ENCODE measurements at regions not wholly inside any gene's neighbourhood (a gene's known extent, or its start where the extent isn't known, plus 50 kb on each side); places are given as distances from the start of the nearest gene placed in this dataset.

GRCh38 chr3:64805978-64806377, 118.2 kb upstream of the ADAMTS9 start:
- H3K27me3 ChIP-seq (ENCODE audit: control insufficient read depth in 5 of 5, insufficient read depth in 4 of 5, low read length in 5 of 5) = no peaks in the 10 kb centered on the region
- no peaks in the 10 kb centered on the region for H3K9me3 ChIP-seq (ENCODE audit: control insufficient read depth in 5 of 5, low read length in 5 of 5)
- H3K27ac ChIP-seq (ENCODE audit: low read depth, low read length) = no peak overlapping the region
- no peak overlapping the region for H3K9ac ChIP-seq (ENCODE audit: low read length in 5 of 5)
- no peaks in the 10 kb centered on the region for H3K4me1 ChIP-seq (ENCODE audit: control insufficient read depth in 5 of 5, insufficient read depth in 5 of 5, low read length in 5 of 5)
- peaks cover 0 to 9% (median 0%) of the 10 kb centered on the region in 5 donors for H3K36me3 ChIP-seq (ENCODE audit: control insufficient read depth in 5 of 5, insufficient read depth in 5 of 5, low read length in 5 of 5)
- no peak overlapping the region for H3K4me3 ChIP-seq (ENCODE audit: low read depth in 1 of 5, low read length in 5 of 5)

DNA sequence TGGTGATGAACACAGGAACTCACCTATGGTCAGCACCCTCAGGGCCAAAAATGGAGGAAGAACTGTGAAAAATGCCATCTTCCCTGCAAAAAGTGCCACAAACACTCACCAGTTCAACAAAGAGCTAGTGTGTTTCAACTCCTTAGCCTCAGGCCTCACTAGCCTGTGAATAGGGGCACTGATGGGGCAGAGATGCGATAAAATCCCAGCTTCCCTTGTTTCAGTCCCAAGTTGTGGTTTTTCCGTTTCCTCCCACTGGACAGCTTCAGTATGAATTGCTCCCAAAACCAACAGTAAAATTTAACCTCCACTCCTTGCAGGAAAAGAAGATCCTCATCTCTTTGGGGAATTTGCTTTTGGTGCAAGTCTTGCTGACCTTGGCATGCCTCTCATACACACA, 117.4 kb upstream of the ADAMTS9 start:
- peaks cover 0 to 8% (median 0%) of the 10 kb centered on the region in 5 donors for H3K36me3 ChIP-seq (ENCODE audit: control insufficient read depth in 5 of 5, insufficient read depth in 5 of 5, low read length in 5 of 5)
- no peaks in the 10 kb centered on the region for H3K27me3 ChIP-seq (ENCODE audit: control insufficient read depth in 5 of 5, insufficient read depth in 4 of 5, low read length in 5 of 5)
- no peaks in the 10 kb centered on the region for H3K9me3 ChIP-seq (ENCODE audit: control insufficient read depth in 5 of 5, low read length in 5 of 5)
- H3K4me3 ChIP-seq (ENCODE audit: low read depth in 1 of 5, low read length in 5 of 5) = no peak overlapping the region
- H3K4me1 ChIP-seq (ENCODE audit: control insufficient read depth in 5 of 5, insufficient read depth in 5 of 5, low read length in 5 of 5) = no peaks in the 10 kb centered on the region
- no peak overlapping the region for H3K27ac ChIP-seq (ENCODE audit: low read depth, low read length)
- no peak overlapping the region for H3K9ac ChIP-seq (ENCODE audit: low read length in 5 of 5)

DNA sequence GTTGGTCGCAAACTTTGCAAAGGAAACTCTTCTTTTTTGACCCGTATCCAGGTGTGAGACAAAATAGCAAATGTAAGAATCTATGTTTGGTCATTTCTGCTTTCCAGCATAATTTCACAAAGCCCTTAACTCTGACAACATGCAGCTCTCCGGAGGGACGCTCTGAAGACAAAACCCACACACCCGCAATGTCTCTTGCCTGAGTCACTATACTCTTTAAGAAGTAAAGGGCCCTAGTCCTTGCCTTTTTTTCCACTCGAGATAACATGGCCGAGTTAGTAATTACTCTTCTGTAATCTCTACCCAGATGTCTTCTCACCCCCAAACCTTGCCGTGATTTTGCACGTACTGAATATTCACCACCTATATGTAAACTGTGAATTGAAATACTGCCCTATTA, 115.7 kb upstream of the ADAMTS9 start:
- Histone ChIP-seq H3K27me3 (ENCODE audit: control insufficient read depth in 5 of 5, insufficient read depth in 4 of 5, low read length in 5 of 5) (no peaks in the 10 kb centered on the region), H3K9ac (ENCODE audit: low read length in 5 of 5) (no peak overlapping the region), H3K4me3 (ENCODE audit: low read depth in 1 of 5, low read length in 5 of 5) (no peak overlapping the region), H3K36me3 (ENCODE audit: control insufficient read depth in 5 of 5, insufficient read depth in 5 of 5, low read length in 5 of 5) (peaks cover 0 to 5% (median 0%) of the 10 kb centered on the region in 5 donors), H3K4me1 (ENCODE audit: control insufficient read depth in 5 of 5, insufficient read depth in 5 of 5, low read length in 5 of 5) (peaks cover 0 to 5% (median 1%) of the 10 kb centered on the region in 5 donors), H3K27ac (ENCODE audit: low read depth, low read length) (no peak overlapping the region), H3K9me3 (ENCODE audit: control insufficient read depth in 5 of 5, low read length in 5 of 5) (no peaks in the 10 kb centered on the region)

- no peaks in the 10 kb centered on the region for H3K27me3 ChIP-seq (ENCODE audit: control insufficient read depth in 5 of 5, insufficient read depth in 4 of 5, low read length in 5 of 5)
- peaks cover 0 to 5% (median 0%) of the 10 kb centered on the region in 5 donors for H3K36me3 ChIP-seq (ENCODE audit: control insufficient read depth in 5 of 5, insufficient read depth in 5 of 5, low read length in 5 of 5)
- no peaks in the 10 kb centered on the region for H3K9me3 ChIP-seq (ENCODE audit: control insufficient read depth in 5 of 5, low read length in 5 of 5)
- peaks cover 0 to 10% (median 2%) of the 10 kb centered on the region in 5 donors for H3K4me1 ChIP-seq (ENCODE audit: control insufficient read depth in 5 of 5, insufficient read depth in 5 of 5, low read length in 5 of 5)
- H3K9ac ChIP-seq (ENCODE audit: low read length in 5 of 5) = no peak overlapping the region
- no peak overlapping the region for H3K4me3 ChIP-seq (ENCODE audit: low read depth in 1 of 5, low read length in 5 of 5)
- H3K27ac ChIP-seq (ENCODE audit: low read depth, low read length) = no peak overlapping the region
Measured at GRCh38 chr3:64802460-64802859, 114.7 kb upstream of the ADAMTS9 start.

DNA sequence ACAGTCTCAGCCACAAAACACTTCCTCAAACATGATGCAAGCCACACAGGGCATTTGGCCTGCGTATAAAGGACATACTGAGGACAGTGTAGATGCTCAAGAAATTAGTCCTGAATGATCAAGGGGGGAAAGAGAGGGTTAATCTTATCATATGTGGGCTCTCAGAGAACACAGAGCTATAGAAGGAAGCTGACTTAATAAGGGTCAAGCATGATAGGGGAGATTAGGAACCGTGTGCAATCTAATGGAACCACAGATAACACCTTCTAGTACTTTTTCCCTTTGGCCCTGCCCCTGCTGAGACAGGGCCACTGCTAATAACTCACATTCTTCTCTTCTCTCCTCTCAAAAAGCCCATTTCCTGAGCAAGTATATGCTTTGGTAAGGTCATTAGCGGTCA, 114.1 kb upstream of the ADAMTS9 start:
- Histone ChIP-seq H3K27ac (ENCODE audit: low read depth, low read length) (no peak overlapping the region), H3K4me1 (ENCODE audit: control insufficient read depth in 5 of 5, insufficient read depth in 5 of 5, low read length in 5 of 5) (peaks cover 0 to 10% (median 3%) of the 10 kb centered on the region in 5 donors), H3K36me3 (ENCODE audit: control insufficient read depth in 5 of 5, insufficient read depth in 5 of 5, low read length in 5 of 5) (peaks cover 0 to 5% (median 0%) of the 10 kb centered on the region in 5 donors), H3K9me3 (ENCODE audit: control insufficient read depth in 5 of 5, low read length in 5 of 5) (no peaks in the 10 kb centered on the region), H3K4me3 (ENCODE audit: low read depth in 1 of 5, low read length in 5 of 5) (no peak overlapping the region), H3K9ac (ENCODE audit: low read length in 5 of 5) (no peak overlapping the region), H3K27me3 (ENCODE audit: control insufficient read depth in 5 of 5, insufficient read depth in 4 of 5, low read length in 5 of 5) (no peaks in the 10 kb centered on the region)

- Histone ChIP-seq H3K36me3 (ENCODE audit: control insufficient read depth in 5 of 5, insufficient read depth in 5 of 5, low read length in 5 of 5) (peaks cover 0 to 1% (median 0%) of the 10 kb centered on the region in 5 donors), H3K4me3 (ENCODE audit: low read depth in 1 of 5, low read length in 5 of 5) (no peak overlapping the region), H3K27ac (ENCODE audit: low read depth, low read length) (no peak overlapping the region), H3K9ac (ENCODE audit: low read length in 5 of 5) (no peak overlapping the region), H3K4me1 (ENCODE audit: control insufficient read depth in 5 of 5, insufficient read depth in 5 of 5, low read length in 5 of 5) (peaks cover 0 to 10% (median 3%) of the 10 kb centered on the region in 5 donors), H3K9me3 (ENCODE audit: control insufficient read depth in 5 of 5, low read length in 5 of 5) (no peaks in the 10 kb centered on the region), H3K27me3 (ENCODE audit: control insufficient read depth in 5 of 5, insufficient read depth in 4 of 5, low read length in 5 of 5) (no peaks in the 10 kb centered on the region)
Measured at GRCh38 chr3:64799606-64800005, 111.8 kb upstream of the ADAMTS9 start.

GRCh38 chr3:64798316-64798715, 110.5 kb upstream of the ADAMTS9 start:
- Histone ChIP-seq H3K36me3 (ENCODE audit: control insufficient read depth in 5 of 5, insufficient read depth in 5 of 5, low read length in 5 of 5) (no peaks in the 10 kb centered on the region), H3K4me1 (ENCODE audit: control insufficient read depth in 5 of 5, insufficient read depth in 5 of 5, low read length in 5 of 5) (peaks cover 0 to 10% (median 3%) of the 10 kb centered on the region in 5 donors), H3K27ac (ENCODE audit: low read depth, low read length) (no peak overlapping the region)

DNA sequence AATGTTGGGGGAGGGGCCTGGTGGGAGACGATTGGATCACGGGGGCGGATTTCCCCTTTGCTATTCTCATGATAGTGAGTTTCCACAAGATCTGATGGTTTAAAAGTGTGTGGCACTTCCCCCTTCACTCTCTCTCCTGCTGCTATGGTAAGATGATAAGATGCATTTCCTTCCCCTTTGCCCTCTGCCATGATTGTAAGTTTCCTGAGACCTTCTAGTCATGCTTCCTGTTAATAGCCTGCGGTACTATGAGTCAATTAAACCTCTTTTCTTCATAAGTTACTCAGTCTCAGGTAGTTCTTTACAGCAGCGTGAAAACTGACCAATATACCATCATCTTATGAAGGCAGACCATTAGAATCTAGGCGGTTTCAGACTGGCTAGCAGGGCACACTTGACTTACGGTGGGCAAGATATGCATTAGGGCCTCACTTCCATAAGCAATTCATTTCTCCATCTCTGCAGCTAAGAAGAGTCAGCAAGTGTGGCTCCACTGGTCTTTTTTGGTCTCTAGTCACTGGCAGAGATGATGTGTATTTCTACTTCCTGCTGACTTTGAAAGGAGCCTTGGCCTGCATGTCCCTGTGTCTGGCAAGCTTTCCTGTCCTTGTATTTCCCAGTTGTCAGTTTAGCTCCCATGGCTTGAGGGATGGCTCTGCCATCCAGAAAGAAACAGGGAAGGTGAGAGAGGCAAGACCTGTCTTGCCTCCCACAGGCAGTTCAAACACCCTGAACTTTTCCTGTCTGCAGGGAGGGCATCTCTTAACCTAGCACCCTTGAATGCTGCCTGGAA, 109.0 kb upstream of the ADAMTS9 start:
- Histone ChIP-seq H3K9ac (ENCODE audit: low read length in 5 of 5) (no peak overlapping the region), H3K27me3 (ENCODE audit: control insufficient read depth in 5 of 5, insufficient read depth in 4 of 5, low read length in 5 of 5) (no peaks in the 10 kb centered on the region), H3K9me3 (ENCODE audit: control insufficient read depth in 5 of 5, low read length in 5 of 5) (no peaks in the 10 kb centered on the region), H3K27ac (ENCODE audit: low read depth, low read length) (peak overlapping the region; percentile 7), H3K4me3 (ENCODE audit: low read depth in 1 of 5, low read length in 5 of 5) (no peak overlapping the region), H3K4me1 (ENCODE audit: control insufficient read depth in 5 of 5, insufficient read depth in 5 of 5, low read length in 5 of 5) (peaks cover 0 to 10% (median 3%) of the 10 kb centered on the region in 5 donors), H3K36me3 (ENCODE audit: control insufficient read depth in 5 of 5, insufficient read depth in 5 of 5, low read length in 5 of 5) (no peaks in the 10 kb centered on the region)

More at GRCh38 chr3:64798316-64798715, 110.5 kb upstream of the ADAMTS9 start:
- H3K9me3 ChIP-seq (ENCODE audit: control insufficient read depth in 5 of 5, low read length in 5 of 5) = no peaks in the 10 kb centered on the region
- no peaks in the 10 kb centered on the region for H3K27me3 ChIP-seq (ENCODE audit: control insufficient read depth in 5 of 5, insufficient read depth in 4 of 5, low read length in 5 of 5)
- no peak overlapping the region for H3K4me3 ChIP-seq (ENCODE audit: low read depth in 1 of 5, low read length in 5 of 5)
- no peak overlapping the region for H3K9ac ChIP-seq (ENCODE audit: low read length in 5 of 5)

DNA sequence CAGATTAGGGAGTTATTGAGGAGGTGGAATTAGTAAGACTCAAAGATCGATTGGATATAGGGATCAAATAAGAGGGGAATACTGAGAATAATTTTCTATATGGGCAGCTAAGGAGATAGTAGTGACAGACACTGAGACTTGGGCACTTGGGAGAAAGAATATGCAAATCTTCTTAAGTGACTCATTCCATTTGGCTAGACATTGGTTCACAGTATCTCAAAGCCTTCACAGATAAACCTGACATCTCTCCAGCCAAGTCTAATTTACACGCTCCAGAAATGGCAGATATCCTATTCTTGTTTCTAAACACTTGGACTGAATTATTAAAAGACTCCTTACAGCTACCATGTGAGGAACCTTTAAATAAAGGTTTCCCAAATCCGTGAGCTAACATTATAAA, 104.6 kb upstream of the ADAMTS9 start:
- Histone ChIP-seq H3K4me3 (ENCODE audit: low read depth in 1 of 5, low read length in 5 of 5) (no peak overlapping the region), H3K4me1 (ENCODE audit: control insufficient read depth in 5 of 5, insufficient read depth in 5 of 5, low read length in 5 of 5) (peaks cover 0 to 3% (median 0%) of the 10 kb centered on the region in 5 donors), H3K9me3 (ENCODE audit: control insufficient read depth in 5 of 5, low read length in 5 of 5) (no peaks in the 10 kb centered on the region), H3K9ac (ENCODE audit: low read length in 5 of 5) (no peak overlapping the region), H3K27me3 (ENCODE audit: control insufficient read depth in 5 of 5, insufficient read depth in 4 of 5, low read length in 5 of 5) (no peaks in the 10 kb centered on the region), H3K27ac (ENCODE audit: low read depth, low read length) (no peak overlapping the region), H3K36me3 (ENCODE audit: control insufficient read depth in 5 of 5, insufficient read depth in 5 of 5, low read length in 5 of 5) (no peaks in the 10 kb centered on the region)

- no peak overlapping the region for H3K4me3 ChIP-seq (ENCODE audit: low read depth in 1 of 5, low read length in 5 of 5)
- no peak overlapping the region for H3K27ac ChIP-seq (ENCODE audit: low read depth, low read length)
- no peaks in the 10 kb centered on the region for H3K4me1 ChIP-seq (ENCODE audit: control insufficient read depth in 5 of 5, insufficient read depth in 5 of 5, low read length in 5 of 5)
- H3K27me3 ChIP-seq (ENCODE audit: control insufficient read depth in 5 of 5, insufficient read depth in 4 of 5, low read length in 5 of 5) = no peaks in the 10 kb centered on the region
- no peaks in the 10 kb centered on the region for H3K36me3 ChIP-seq (ENCODE audit: control insufficient read depth in 5 of 5, insufficient read depth in 5 of 5, low read length in 5 of 5)
- H3K9me3 ChIP-seq (ENCODE audit: control insufficient read depth in 5 of 5, low read length in 5 of 5) = peaks cover 0 to 3% (median 2%) of the 10 kb centered on the region in 5 donors
- H3K9ac ChIP-seq (ENCODE audit: low read length in 5 of 5) = no peak overlapping the region
Measured at GRCh38 chr3:64789111-64789510, 101.3 kb upstream of the ADAMTS9 start.

Measured in subcutaneous abdominal adipose tissue (tissue), 5 donors.